NCI-H1436 (cell line): ENCODE measurements at regions not wholly inside any gene's neighbourhood (a gene's known extent, or its start where the extent isn't known, plus 50 kb on each side); places are given as distances from the start of the nearest gene placed in this dataset.
"Not testable (repeated sequence)": the region's sequence is repeated elsewhere in the genome, so short reads cannot be mapped to it uniquely, and the experiment has no call there.

Experiments
- DNase-seq: peaks from one replicate; lab custom pipeline; 2025; lab: John Stamatoyannopoulos, UW

GRCh38 chr6:146985966-146986365 lies 218.3 kb upstream of the STXBP5 start:
- no peak for DNase-seq

GRCh38 chr6:146987938-146988337 lies 216.3 kb upstream of the STXBP5 start:
- DNase-seq: not testable (repeated sequence)

- no peak for DNase-seq
Observed at GRCh38 chr6:146989860-146990259, 214.4 kb upstream of the STXBP5 start.

- DNase-seq: no peak
Observed at GRCh38 chr6:146990284-146990683, 213.9 kb upstream of the STXBP5 start.

- no peak for DNase-seq
Observed at GRCh38 chr6:146990821-146991798, 213.1 kb upstream of the STXBP5 start.

GRCh38 chr6:146997062-146997461 lies 207.2 kb upstream of the STXBP5 start:
- no peak for DNase-seq

GRCh38 chr6:146999766-147000165 lies 204.5 kb upstream of the STXBP5 start:
- no peak for DNase-seq

GRCh38 chr6:147000545-147001488 lies 203.4 kb upstream of the STXBP5 start:
- DNase-seq: no peak

- no peak for DNase-seq
Observed at GRCh38 chr6:147001621-147002020, 202.6 kb upstream of the STXBP5 start.

- DNase-seq: no peak
Observed at GRCh38 chr6:147003186-147003585, 201.0 kb upstream of the STXBP5 start.

- no peak for DNase-seq
Observed at GRCh38 chr6:147005499-147005898, 198.7 kb upstream of the STXBP5 start.

GRCh38 chr6:147007441-147007840 lies 196.8 kb upstream of the STXBP5 start:
- DNase-seq: no peak

GRCh38 chr6:147009358-147009757 lies 194.9 kb upstream of the STXBP5 start:
- no peak for DNase-seq

- no peak for DNase-seq
Observed at GRCh38 chr6:147015674-147016073, 188.5 kb upstream of the STXBP5 start.

GRCh38 chr6:147016440-147016839 lies 187.8 kb upstream of the STXBP5 start:
- DNase-seq: no peak

GRCh38 chr6:147017153-147017552 lies 187.1 kb upstream of the STXBP5 start:
- no peak for DNase-seq

GRCh38 chr6:147019001-147019400 lies 185.2 kb upstream of the STXBP5 start:
- DNase-seq: no peak

GRCh38 chr6:147022041-147022440 lies 182.2 kb upstream of the STXBP5 start:
- DNase-seq: no peak

- DNase-seq: no peak
Observed at GRCh38 chr6:147023148-147023547, 181.1 kb upstream of the STXBP5 start.

GRCh38 chr6:147023581-147023980 lies 180.6 kb upstream of the STXBP5 start:
- no peak for DNase-seq

GRCh38 chr6:147029923-147030322 lies 174.3 kb upstream of the STXBP5 start:
- no peak for DNase-seq

GRCh38 chr6:147033267-147033666 lies 170.9 kb upstream of the STXBP5 start:
- DNase-seq: no peak

- DNase-seq: no peak
Observed at GRCh38 chr6:147035886-147036285, 168.3 kb upstream of the STXBP5 start.
